Amniotic stem cell (primary cell): ENCODE measurements at regions not wholly inside any gene's neighbourhood (a gene's known extent, or its start where the extent isn't known, plus 50 kb on each side); places are given as distances from the start of the nearest gene placed in this dataset.

Experiments used
- DNase-seq: peaks from one replicate; lab custom pipeline; 2025; lab: John Stamatoyannopoulos, UW

GRCh38 chr6:41404182-41404845 lies 68.9 kb downstream of the NCR2 start:
- no peak for DNase-seq

- DNase-seq: no peak
These were observed 70.7 kb downstream of the NCR2 start for GRCh38 chr6:41405941-41406727.

- no peak for DNase-seq
These were observed 71.5 kb downstream of the NCR2 start for GRCh38 chr6:41406728-41407489.

- DNase-seq: no peak
These were observed 73.2 kb downstream of the NCR2 start for GRCh38 chr6:41408576-41408975.

- no peak for DNase-seq
These were observed 73.6 kb downstream of the NCR2 start for GRCh38 chr6:41408982-41409381.

GRCh38 chr6:41409489-41409888 lies 74.1 kb downstream of the NCR2 start:
- DNase-seq: no peak

GRCh38 chr6:41411961-41412360 lies 76.6 kb downstream of the NCR2 start:
- no peak for DNase-seq

- DNase-seq: no peak
These were observed 77.8 kb downstream of the NCR2 start for GRCh38 chr6:41413250-41413649.

- no peak for DNase-seq
These were observed 81.1 kb downstream of the NCR2 start for GRCh38 chr6:41416501-41416837.

GRCh38 chr6:41418741-41419140 lies 83.3 kb downstream of the NCR2 start:
- no peak for DNase-seq

- no peak for DNase-seq
These were observed 84.0 kb downstream of the NCR2 start for GRCh38 chr6:41419385-41419784.

GRCh38 chr6:41420186-41420585 lies 84.8 kb downstream of the NCR2 start:
- no peak for DNase-seq

GRCh38 chr6:41422161-41422560 lies 86.8 kb downstream of the NCR2 start:
- no peak for DNase-seq

- DNase-seq: no peak
These were observed 87.6 kb downstream of the NCR2 start for GRCh38 chr6:41423002-41423401.

- DNase-seq: no peak
These were observed 89.1 kb downstream of the NCR2 start for GRCh38 chr6:41424370-41425058.

- no peak for DNase-seq
These were observed 90.1 kb downstream of the NCR2 start for GRCh38 chr6:41425511-41425910.

- no peak for DNase-seq
These were observed 91.0 kb downstream of the NCR2 start for GRCh38 chr6:41426438-41426851.

GRCh38 chr6:41426888-41427641 lies 91.7 kb downstream of the NCR2 start:
- no peak for DNase-seq

GRCh38 chr6:41427642-41428335 lies 92.4 kb downstream of the NCR2 start:
- DNase-seq: no peak

GRCh38 chr6:41428336-41428995 lies 93.1 kb downstream of the NCR2 start:
- no peak for DNase-seq
